Gastroesophageal sphincter (tissue), 4 donors: ENCODE measurements at regions not wholly inside any gene's neighbourhood (a gene's known extent, or its start where the extent isn't known, plus 50 kb on each side); places are given as distances from the start of the nearest gene placed in this dataset.
A peak's percentile ranks its signal among the peaks of the same experiment; 100 is the strongest.

Experiments used
- ATAC-seq: fragments of 150-250 bp; one replicate; pipeline ENCODE4 v1.9.1; 2016; ENCODE audit warnings: mild to moderate bottlenecking, moderate library complexity
- H3K27ac ChIP-seq, 4 donors: fragments of 200-600 bp; sonication (generic) in 3 of 4; 1 replicate in 3 of 4; 2 replicates in 1 of 4; pipeline ENCODE4 v1.5.1; 2016 to 2019
- H3K27me3 ChIP-seq: fragments of 200-600 bp; sonication (generic); one replicate; pipeline ENCODE4 v1.5.1; 2019
- H3K36me3 ChIP-seq, 2 donors: fragments of 200-600 bp; sonication (generic); one replicate each; pipeline ENCODE4 v1.5.1; 2019; ENCODE audit warnings: control low read depth in 1 of 2
- H3K4me1 ChIP-seq, 3 donors: fragments of 200-600 bp; sonication (generic); 1 replicate in 2 of 3; 2 replicates in 1 of 3; pipeline ENCODE4 v1.5.1; 2016 to 2019; ENCODE audit warnings: control low read depth in 2 of 3
- H3K4me3 ChIP-seq, 2 donors: fragments of 200-600 bp; sonication (generic); one replicate each; pipeline ENCODE4 v1.5.1; 2019; ENCODE audit warnings: mild to moderate bottlenecking in 1 of 2, moderate library complexity in 1 of 2
- H3K9me3 ChIP-seq, 3 donors: fragments of 200-600 bp; sonication (generic); one replicate each; pipeline ENCODE4 v1.5.1; 2017 to 2019; ENCODE audit warnings: control low read depth in 2 of 3
- EP300 ChIP-seq: sonication (generic); formaldehyde crosslinking; IDR thresholded peaks from one replicate; pipeline ENCODE4 v1.6.1; 2017; ENCODE audit warnings: antibody characterized with exemption, mild to moderate bottlenecking
- POLR2A ChIP-seq, 2 donors: fragments of 450-650 bp; IDR thresholded peaks; one replicate each; pipeline ENCODE4 v1.6.1; 2017; ENCODE audit warnings: antibody characterized with exemption in 2 of 2, mild to moderate bottlenecking in 2 of 2, moderate library complexity in 1 of 2
- POLR2AphosphoS5 ChIP-seq: sonication (generic); formaldehyde crosslinking; IDR thresholded peaks from one replicate; pipeline ENCODE4 v1.6.1; 2017; ENCODE audit warnings: antibody characterized with exemption
- WGBS, 2 donors: methylation state at CpG; one replicate each; pipeline ENCODE4 v1.1.5; 2018; ENCODE audit warnings: low coverage in 1 of 2; 5-methylcytosine and 5-hydroxymethylcytosine counted together
- TF ChIP-seq, protein P1 (sequence below), 4 experiments: fragments of 200-600 bp in 2 of 4; fragments of 450-650 bp in 2 of 4; sonication (generic) in 1 of 4; IDR thresholded peaks; one replicate each; pipeline ENCODE4 v1.5.1; 2017 to 2019; ENCODE audit warnings: antibody characterized with exemption in 4 of 4, mild to moderate bottlenecking in 2 of 4, moderate library complexity in 2 of 4

DNA sequence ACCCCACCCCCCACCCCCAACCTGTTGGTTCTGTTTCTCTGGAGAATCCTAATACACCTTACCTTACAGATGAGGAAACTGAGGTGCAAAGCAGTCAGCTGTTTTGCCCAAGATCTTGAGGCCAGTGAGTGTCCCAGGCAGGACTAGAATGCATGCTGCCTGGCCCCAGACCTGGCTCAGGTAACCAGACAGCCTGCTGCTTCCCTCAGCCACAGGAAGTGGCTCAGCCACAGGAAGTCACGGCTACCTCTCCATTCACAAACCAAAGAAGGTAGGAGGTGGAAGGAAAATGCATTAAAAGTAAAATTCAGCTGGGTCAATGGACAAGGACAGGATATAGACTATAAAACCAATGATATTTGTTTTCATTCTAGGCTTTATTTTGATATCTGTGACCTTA, 517.6 kb downstream of the CD83 start:
- H3K9me3 ChIP-seq = no peaks in the 10 kb centered on the region
- no peak overlapping the region for H3K4me3 ChIP-seq
- no peaks in the 10 kb centered on the region for H3K36me3 ChIP-seq
- H3K4me1 ChIP-seq = peaks cover 0 to 18% (median 6%) of the 10 kb centered on the region in 3 donors
- no peak overlapping the region for H3K27ac ChIP-seq
- WGBS, 2 donors = 0% methylated on average over 1 of the region's 1 CpG
- H3K27me3 ChIP-seq = no peaks in the 10 kb centered on the region
- TF ChIP-seq POLR2A (IDR thresholded peaks at IDR 0.05) (no peak), EP300 (no peak), POLR2AphosphoS5 (no peak)
- TF ChIP-seq, protein P1, sequence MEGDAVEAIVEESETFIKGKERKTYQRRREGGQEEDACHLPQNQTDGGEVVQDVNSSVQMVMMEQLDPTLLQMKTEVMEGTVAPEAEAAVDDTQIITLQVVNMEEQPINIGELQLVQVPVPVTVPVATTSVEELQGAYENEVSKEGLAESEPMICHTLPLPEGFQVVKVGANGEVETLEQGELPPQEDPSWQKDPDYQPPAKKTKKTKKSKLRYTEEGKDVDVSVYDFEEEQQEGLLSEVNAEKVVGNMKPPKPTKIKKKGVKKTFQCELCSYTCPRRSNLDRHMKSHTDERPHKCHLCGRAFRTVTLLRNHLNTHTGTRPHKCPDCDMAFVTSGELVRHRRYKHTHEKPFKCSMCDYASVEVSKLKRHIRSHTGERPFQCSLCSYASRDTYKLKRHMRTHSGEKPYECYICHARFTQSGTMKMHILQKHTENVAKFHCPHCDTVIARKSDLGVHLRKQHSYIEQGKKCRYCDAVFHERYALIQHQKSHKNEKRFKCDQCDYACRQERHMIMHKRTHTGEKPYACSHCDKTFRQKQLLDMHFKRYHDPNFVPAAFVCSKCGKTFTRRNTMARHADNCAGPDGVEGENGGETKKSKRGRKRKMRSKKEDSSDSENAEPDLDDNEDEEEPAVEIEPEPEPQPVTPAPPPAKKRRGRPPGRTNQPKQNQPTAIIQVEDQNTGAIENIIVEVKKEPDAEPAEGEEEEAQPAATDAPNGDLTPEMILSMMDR (IDR thresholded peaks at IDR 0.05) = no peak
- ATAC-seq = no peak

DNA sequence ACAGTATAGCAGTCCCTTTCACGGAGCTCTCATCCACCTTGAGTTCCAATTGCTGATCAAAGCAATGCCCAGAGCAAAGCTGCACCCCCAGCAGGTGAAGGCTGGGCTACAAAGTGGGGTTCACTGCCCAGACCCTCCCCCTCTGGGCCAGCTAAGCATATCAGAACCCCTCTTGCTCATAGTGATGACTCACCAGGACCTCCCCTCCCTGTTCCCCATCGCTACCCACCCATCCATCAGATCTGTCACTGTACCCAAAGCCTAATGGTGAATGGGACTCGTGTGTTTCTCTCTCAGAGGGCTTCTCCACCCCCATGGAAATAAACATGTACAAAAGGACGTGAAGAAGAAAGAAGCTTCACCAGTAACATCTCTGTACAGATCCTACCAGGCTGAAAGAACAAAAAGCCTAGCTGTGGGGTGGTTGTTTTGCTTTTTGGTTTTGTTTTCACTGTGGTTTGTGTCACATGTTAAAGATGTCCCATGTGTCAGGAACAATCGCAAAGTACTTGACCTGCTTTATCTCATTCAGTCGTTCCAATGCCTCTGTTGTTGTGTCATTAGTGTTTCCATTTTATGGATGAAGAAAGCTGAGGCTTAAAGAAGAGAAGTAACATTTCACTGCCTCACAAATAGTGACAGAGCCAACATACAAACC, 518.5 kb downstream of the CD83 start:
- Histone ChIP-seq H3K27ac (no peak overlapping the region), H3K9me3 (no peaks in the 10 kb centered on the region), H3K27me3 (no peaks in the 10 kb centered on the region), H3K36me3 (no peaks in the 10 kb centered on the region), H3K4me3 (no peak overlapping the region), H3K4me1 (peaks cover 0 to 21% (median 6%) of the 10 kb centered on the region in 3 donors)
- WGBS, 2 donors = 67 to 83% methylated on average over 2 to 4 of the region's 6 CpGs
- no peak for ATAC-seq
- TF ChIP-seq POLR2AphosphoS5 = no peak
- TF ChIP-seq, protein P1 (IDR thresholded peaks at IDR 0.05) = no peak
- TF ChIP-seq POLR2A (IDR thresholded peaks at IDR 0.05) = no peak
- TF ChIP-seq EP300 = no peak

DNA sequence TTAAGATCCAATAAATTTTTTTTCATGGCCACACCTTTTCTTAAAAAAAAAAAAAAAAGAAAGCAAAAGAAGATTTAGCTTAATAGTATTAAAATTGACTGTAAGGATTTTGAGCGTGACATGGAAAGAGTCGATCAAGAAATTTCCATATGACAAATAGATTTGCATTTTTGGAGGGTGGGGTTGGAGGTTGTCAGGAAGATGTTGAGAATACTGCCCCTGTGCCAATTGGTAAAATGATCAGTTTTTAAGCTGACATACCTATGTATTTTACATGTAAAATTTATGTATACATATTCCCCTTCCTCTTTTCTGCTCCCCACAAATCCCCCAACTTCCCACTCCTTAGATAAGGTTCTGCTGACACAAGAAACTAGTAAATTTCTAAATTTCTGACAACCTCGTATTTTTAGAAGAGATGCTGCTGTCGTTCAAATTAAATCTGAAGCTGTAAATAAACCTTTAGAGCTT, 520.9 kb downstream of the CD83 start:
- H3K4me1 ChIP-seq = peaks cover 0 to 21% (median 6%) of the 10 kb centered on the region in 3 donors
- peak overlapping the region in 1 of 2 donors; percentile 36 for H3K4me3 ChIP-seq
- H3K36me3 ChIP-seq = no peaks in the 10 kb centered on the region
- peak overlapping the region in 2 of 4 donors; percentile 59 to 65 for H3K27ac ChIP-seq
- H3K9me3 ChIP-seq = no peaks in the 10 kb centered on the region
- ATAC-seq = no peak
- WGBS, 2 donors = 42 to 52% methylated on average over 4 of the region's 4 CpGs
- no peak for TF ChIP-seq POLR2A (IDR thresholded peaks at IDR 0.05)
- no peak for TF ChIP-seq EP300
- TF ChIP-seq, protein P1 (IDR thresholded peaks at IDR 0.05) = no peak
- H3K27me3 ChIP-seq = no peaks in the 10 kb centered on the region

DNA sequence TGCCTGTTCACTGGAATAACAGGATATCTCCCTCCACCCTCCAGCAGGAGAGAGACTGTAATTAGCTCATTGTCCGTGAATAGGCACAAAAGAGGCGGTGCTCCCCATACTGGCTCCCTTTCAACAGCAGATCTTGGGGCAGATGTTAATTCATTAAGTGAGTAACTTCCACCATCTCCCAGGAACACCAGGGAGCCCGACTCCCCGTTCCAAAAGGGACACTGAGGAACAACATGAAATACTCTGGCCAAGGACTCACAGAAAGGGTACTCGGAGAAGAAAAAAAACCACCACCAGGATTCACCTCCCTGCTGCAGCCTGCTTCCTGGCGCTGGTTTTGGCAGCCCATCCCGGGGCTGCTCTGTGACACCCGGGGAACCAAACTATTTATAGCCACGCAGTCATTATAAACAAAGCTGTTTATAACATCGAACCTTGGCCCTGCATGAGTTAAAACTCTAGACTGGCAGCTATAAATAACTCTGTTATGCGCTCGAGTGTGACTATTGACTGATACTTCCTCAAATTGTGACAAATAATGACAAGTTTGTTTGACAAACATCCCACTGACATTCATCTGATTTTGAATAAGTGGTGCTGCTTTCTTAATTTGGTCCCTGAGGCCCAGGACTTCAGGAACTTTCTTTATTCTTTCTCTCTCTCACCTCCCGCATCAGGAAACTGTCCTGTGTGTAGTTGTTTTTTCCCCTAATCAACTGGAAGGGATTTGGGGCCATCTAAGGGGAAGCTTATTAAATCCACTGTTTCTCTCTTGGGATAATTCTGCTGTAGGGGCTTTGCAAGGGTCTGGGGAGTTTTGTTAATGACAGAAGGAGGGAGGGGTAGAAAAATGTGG, 521.6 kb downstream of the CD83 start:
- WGBS, 2 donors = 7 to 11% methylated on average over 7 to 11 of the region's 13 CpGs
- H3K27ac ChIP-seq = peak overlapping the region in 3 of 4 donors; percentile 41 to 65 (median 59)
- TF ChIP-seq EP300 (no peak), POLR2A (IDR thresholded peaks at IDR 0.05) (no peak), POLR2AphosphoS5 (no peak)
- TF ChIP-seq, protein P1 (IDR thresholded peaks at IDR 0.05) = peak in 2 of 4 experiments; percentile 35 to 39
- peak; percentile 63 for ATAC-seq
- peaks cover 0 to 21% (median 6%) of the 10 kb centered on the region in 3 donors for H3K4me1 ChIP-seq
- no peaks in the 10 kb centered on the region for H3K36me3 ChIP-seq
- no peaks in the 10 kb centered on the region for H3K27me3 ChIP-seq
- H3K4me3 ChIP-seq = peak overlapping the region in 1 of 2 donors; percentile 36
- H3K9me3 ChIP-seq = no peaks in the 10 kb centered on the region
